ENCODE measurements at regions not wholly inside any gene's neighbourhood (a gene's known extent, or its start where the extent isn't known, plus 50 kb on each side); places are given as distances from the start of the nearest gene placed in this dataset.

- no peak overlapping the region for H3K4me3 Mint-ChIP-seq
- peaks cover 4% of the 10 kb centered on the region for H3K9me3 Mint-ChIP-seq
- no peaks in the 10 kb centered on the region for H3K36me3 Mint-ChIP-seq
- H3K27ac Mint-ChIP-seq: no peak overlapping the region
- H3K27me3 Mint-ChIP-seq: no peaks in the 10 kb centered on the region
- no peaks in the 10 kb centered on the region for H3K4me1 Mint-ChIP-seq
- no peak for ATAC-seq
These were observed 454.4 kb upstream of the FAT1 start for GRCh38 chr4:187178084-187178483.

GRCh38 chr4:187178587-187178986, 454.9 kb upstream of the FAT1 start:
- no peaks in the 10 kb centered on the region for H3K36me3 Mint-ChIP-seq

GRCh38 chr4:187179086-187180058, 455.7 kb upstream of the FAT1 start:
- ATAC-seq: no peak
- Mint-ChIP-seq H3K4me1 (no peaks in the 10 kb centered on the region), H3K4me3 (no peak overlapping the region), H3K27ac (no peak overlapping the region), H3K27me3 (no peaks in the 10 kb centered on the region), H3K36me3 (no peaks in the 10 kb centered on the region), H3K9me3 (peaks cover 2% of the 10 kb centered on the region)

More at GRCh38 chr4:187178587-187178986, 454.9 kb upstream of the FAT1 start:
- Mint-ChIP-seq H3K27me3 (no peaks in the 10 kb centered on the region), H3K4me3 (no peak overlapping the region), H3K27ac (no peak overlapping the region), H3K9me3 (peaks cover 4% of the 10 kb centered on the region), H3K4me1 (no peaks in the 10 kb centered on the region)
- no peak for ATAC-seq

- Mint-ChIP-seq H3K9me3 (peaks cover 2% of the 10 kb centered on the region), H3K27ac (no peak overlapping the region), H3K36me3 (no peaks in the 10 kb centered on the region), H3K4me1 (no peaks in the 10 kb centered on the region), H3K4me3 (no peak overlapping the region), H3K27me3 (no peaks in the 10 kb centered on the region)
- ATAC-seq: no peak
These were observed 457.4 kb upstream of the FAT1 start for GRCh38 chr4:187181054-187181453.

- no peak overlapping the region for H3K4me3 Mint-ChIP-seq
- ATAC-seq: no peak
- no peaks in the 10 kb centered on the region for H3K36me3 Mint-ChIP-seq
These were observed 459.7 kb upstream of the FAT1 start for GRCh38 chr4:187183346-187183745.

GRCh38 chr4:187183826-187184225, 460.2 kb upstream of the FAT1 start:
- no peaks in the 10 kb centered on the region for H3K27me3 Mint-ChIP-seq
- H3K4me1 Mint-ChIP-seq: no peaks in the 10 kb centered on the region
- no peaks in the 10 kb centered on the region for H3K36me3 Mint-ChIP-seq
- no peak overlapping the region for H3K27ac Mint-ChIP-seq
- ATAC-seq: no peak
- no peaks in the 10 kb centered on the region for H3K9me3 Mint-ChIP-seq
- no peak overlapping the region for H3K4me3 Mint-ChIP-seq

More at GRCh38 chr4:187183346-187183745, 459.7 kb upstream of the FAT1 start:
- H3K27me3 Mint-ChIP-seq: no peaks in the 10 kb centered on the region
- H3K27ac Mint-ChIP-seq: no peak overlapping the region
- H3K4me1 Mint-ChIP-seq: no peaks in the 10 kb centered on the region
- no peaks in the 10 kb centered on the region for H3K9me3 Mint-ChIP-seq

GRCh38 chr4:187184508-187184907, 460.9 kb upstream of the FAT1 start:
- H3K27me3 Mint-ChIP-seq: no peaks in the 10 kb centered on the region
- no peak for ATAC-seq
- H3K27ac Mint-ChIP-seq: no peak overlapping the region
- no peaks in the 10 kb centered on the region for H3K36me3 Mint-ChIP-seq
- H3K4me1 Mint-ChIP-seq: no peaks in the 10 kb centered on the region
- peaks cover 2% of the 10 kb centered on the region for H3K9me3 Mint-ChIP-seq
- no peak overlapping the region for H3K4me3 Mint-ChIP-seq

- H3K4me3 Mint-ChIP-seq: no peak overlapping the region
- H3K27me3 Mint-ChIP-seq: no peaks in the 10 kb centered on the region
- ATAC-seq: no peak
- peaks cover 2% of the 10 kb centered on the region for H3K9me3 Mint-ChIP-seq
- H3K36me3 Mint-ChIP-seq: no peaks in the 10 kb centered on the region
- no peaks in the 10 kb centered on the region for H3K4me1 Mint-ChIP-seq
- no peak overlapping the region for H3K27ac Mint-ChIP-seq
These were observed 464.5 kb upstream of the FAT1 start for GRCh38 chr4:187188118-187188517.

GRCh38 chr4:187188741-187189140, 465.1 kb upstream of the FAT1 start:
- peaks cover 2% of the 10 kb centered on the region for H3K9me3 Mint-ChIP-seq
- ATAC-seq: no peak
- no peaks in the 10 kb centered on the region for H3K27me3 Mint-ChIP-seq

GRCh38 chr4:187190390-187190789, 466.7 kb upstream of the FAT1 start:
- ATAC-seq: no peak
- Mint-ChIP-seq H3K27me3 (no peaks in the 10 kb centered on the region), H3K36me3 (no peaks in the 10 kb centered on the region), H3K9me3 (peaks cover 2% of the 10 kb centered on the region), H3K27ac (no peak overlapping the region), H3K4me1 (no peaks in the 10 kb centered on the region), H3K4me3 (no peak overlapping the region)

More at GRCh38 chr4:187188741-187189140, 465.1 kb upstream of the FAT1 start:
- no peaks in the 10 kb centered on the region for H3K36me3 Mint-ChIP-seq
- no peaks in the 10 kb centered on the region for H3K4me1 Mint-ChIP-seq
- H3K27ac Mint-ChIP-seq: no peak overlapping the region
- no peak overlapping the region for H3K4me3 Mint-ChIP-seq

GRCh38 chr4:187191676-187192075, 468.0 kb upstream of the FAT1 start:
- peaks cover 2% of the 10 kb centered on the region for H3K9me3 Mint-ChIP-seq
- no peak for ATAC-seq
- no peaks in the 10 kb centered on the region for H3K27me3 Mint-ChIP-seq
- no peak overlapping the region for H3K4me3 Mint-ChIP-seq
- no peak overlapping the region for H3K27ac Mint-ChIP-seq
- H3K36me3 Mint-ChIP-seq: no peaks in the 10 kb centered on the region
- H3K4me1 Mint-ChIP-seq: no peaks in the 10 kb centered on the region

- Mint-ChIP-seq H3K36me3 (no peaks in the 10 kb centered on the region), H3K9me3 (peaks cover 2% of the 10 kb centered on the region), H3K4me3 (no peak overlapping the region)
These were observed 468.6 kb upstream of the FAT1 start for GRCh38 chr4:187192266-187192665.

GRCh38 chr4:187193141-187193540, 469.5 kb upstream of the FAT1 start:
- H3K9me3 Mint-ChIP-seq: peaks cover 2% of the 10 kb centered on the region
- no peaks in the 10 kb centered on the region for H3K27me3 Mint-ChIP-seq
- no peak overlapping the region for H3K27ac Mint-ChIP-seq
- H3K4me3 Mint-ChIP-seq: no peak overlapping the region
- H3K36me3 Mint-ChIP-seq: no peaks in the 10 kb centered on the region
- ATAC-seq: no peak
- no peaks in the 10 kb centered on the region for H3K4me1 Mint-ChIP-seq

More at GRCh38 chr4:187192266-187192665, 468.6 kb upstream of the FAT1 start:
- no peaks in the 10 kb centered on the region for H3K27me3 Mint-ChIP-seq
- no peaks in the 10 kb centered on the region for H3K4me1 Mint-ChIP-seq
- ATAC-seq: no peak
- no peak overlapping the region for H3K27ac Mint-ChIP-seq

- ATAC-seq: no peak
- no peaks in the 10 kb centered on the region for H3K27me3 Mint-ChIP-seq
These were observed 480.8 kb upstream of the FAT1 start for GRCh38 chr4:187204389-187204918.

GRCh38 chr4:187207931-187208330, 484.3 kb upstream of the FAT1 start:
- Mint-ChIP-seq H3K4me3 (no peak overlapping the region), H3K36me3 (no peaks in the 10 kb centered on the region), H3K27ac (no peak overlapping the region), H3K27me3 (no peaks in the 10 kb centered on the region), H3K9me3 (peaks cover 12% of the 10 kb centered on the region), H3K4me1 (no peaks in the 10 kb centered on the region)
- ATAC-seq: no peak

More at GRCh38 chr4:187204389-187204918, 480.8 kb upstream of the FAT1 start:
- Mint-ChIP-seq H3K27ac (no peak overlapping the region), H3K9me3 (peaks cover 9% of the 10 kb centered on the region), H3K4me1 (no peaks in the 10 kb centered on the region), H3K36me3 (no peaks in the 10 kb centered on the region), H3K4me3 (no peak overlapping the region)

- H3K4me3 Mint-ChIP-seq: no peak overlapping the region
- H3K9me3 Mint-ChIP-seq: peaks cover 12% of the 10 kb centered on the region
- no peaks in the 10 kb centered on the region for H3K36me3 Mint-ChIP-seq
- no peak for ATAC-seq
- H3K4me1 Mint-ChIP-seq: no peaks in the 10 kb centered on the region
- H3K27me3 Mint-ChIP-seq: no peaks in the 10 kb centered on the region
- H3K27ac Mint-ChIP-seq: no peak overlapping the region
These were observed 485.0 kb upstream of the FAT1 start for GRCh38 chr4:187208651-187209050.
